HFFc6 (cell line): ENCODE measurements at regions not wholly inside any gene's neighbourhood (a gene's known extent, or its start where the extent isn't known, plus 50 kb on each side); places are given as distances from the start of the nearest gene placed in this dataset.
A peak's percentile ranks its signal among the peaks of the same experiment; 100 is the strongest.

ENCODE experiments used
- DNase-seq: peaks from one replicate; pipeline ENCODE4 v3.0.0-alpha.2; 2018
- H3K27ac Mint-ChIP-seq: 2 replicates; pipeline ENCODE4 v1.8.0; 2020; ENCODE audit warnings: mild to moderate bottlenecking, mixed read lengths
- H3K27me3 Mint-ChIP-seq: 2 replicates; pipeline ENCODE4 v1.8.0; 2021; ENCODE audit warnings: mild to moderate bottlenecking, moderate library complexity, mixed read lengths; ENCODE audit not compliant: insufficient read depth
- H3K36me3 Mint-ChIP-seq: 2 replicates; pipeline ENCODE4 v1.8.0; 2021; ENCODE audit warnings: low read depth, mixed read lengths
- H3K4me1 Mint-ChIP-seq: 2 replicates; pipeline ENCODE4 v1.8.0; 2020; ENCODE audit warnings: low read depth, mixed read lengths
- H3K4me3 Mint-ChIP-seq: 2 replicates; pipeline ENCODE4 v1.8.0; 2020; ENCODE audit warnings: mild to moderate bottlenecking, moderate library complexity, mixed read lengths
- H3K9me3 Mint-ChIP-seq: 2 replicates; pipeline ENCODE4 v1.8.0; 2020; ENCODE audit warnings: mild to moderate bottlenecking, mixed read lengths
- CTCF ChIP-seq: fragments of 200-600 bp; sonication (generic); IDR thresholded peaks from 2 replicates; pipeline ENCODE4 v1.5.0; 2021; ENCODE audit warnings: antibody characterized with exemption, mild to moderate bottlenecking

GRCh38 chr20:40856653-40857052 is 167.6 kb upstream of the MAFB start:
- H3K4me3 Mint-ChIP-seq: no peak overlapping the region
- DNase-seq: no peak
- H3K4me1 Mint-ChIP-seq: peaks cover 9% of the 10 kb centered on the region; the same call in 1 of the 2 replicates
- no peaks in the 10 kb centered on the region for H3K36me3 Mint-ChIP-seq
- H3K27ac Mint-ChIP-seq: no peak overlapping the region
- peaks cover 11% of the 10 kb centered on the region for H3K27me3 Mint-ChIP-seq
- no peaks in the 10 kb centered on the region for H3K9me3 Mint-ChIP-seq
- no peak for TF ChIP-seq CTCF

GRCh38 chr20:40860487-40860902 is 168.1 kb upstream of the TOP1 start:
- H3K36me3 Mint-ChIP-seq: no peaks in the 10 kb centered on the region
- DNase-seq: peak; percentile 57
- no peak for TF ChIP-seq CTCF
- H3K27ac Mint-ChIP-seq: no peak overlapping the region
- H3K4me1 Mint-ChIP-seq: peaks cover 9% of the 10 kb centered on the region; the same call in 1 of the 2 replicates
- no peaks in the 10 kb centered on the region for H3K9me3 Mint-ChIP-seq
- no peak overlapping the region for H3K4me3 Mint-ChIP-seq
- peaks cover 19% of the 10 kb centered on the region for H3K27me3 Mint-ChIP-seq

GRCh38 chr20:40861427-40862008 is 167.1 kb upstream of the TOP1 start:
- no peak for TF ChIP-seq CTCF
- no peaks in the 10 kb centered on the region for H3K9me3 Mint-ChIP-seq
- no peak overlapping the region for H3K27ac Mint-ChIP-seq
- peaks cover 9% of the 10 kb centered on the region; the same call in 1 of the 2 replicates for H3K4me1 Mint-ChIP-seq
- no peaks in the 10 kb centered on the region for H3K36me3 Mint-ChIP-seq
- no peak overlapping the region for H3K4me3 Mint-ChIP-seq
- peaks cover 24% of the 10 kb centered on the region for H3K27me3 Mint-ChIP-seq
- DNase-seq: no peak

- TF ChIP-seq CTCF: no peak
- H3K9me3 Mint-ChIP-seq: no peaks in the 10 kb centered on the region
- DNase-seq: no peak
- peaks cover 11% of the 10 kb centered on the region for H3K4me1 Mint-ChIP-seq
- no peak overlapping the region for H3K4me3 Mint-ChIP-seq
- peaks cover 22% of the 10 kb centered on the region for H3K27me3 Mint-ChIP-seq
- no peaks in the 10 kb centered on the region for H3K36me3 Mint-ChIP-seq
- no peak overlapping the region for H3K27ac Mint-ChIP-seq
These were observed 165.2 kb upstream of the TOP1 start for GRCh38 chr20:40863355-40863919.

- H3K27ac Mint-ChIP-seq: no peak overlapping the region
- TF ChIP-seq CTCF: no peak
These were observed 164.2 kb upstream of the TOP1 start for GRCh38 chr20:40864470-40864869.

More at GRCh38 chr20:40864470-40864869, 164.2 kb upstream of the TOP1 start:
- Mint-ChIP-seq H3K27me3 (peaks cover 15% of the 10 kb centered on the region; the same call in 1 of the 2 replicates), H3K9me3 (no peaks in the 10 kb centered on the region), H3K36me3 (no peaks in the 10 kb centered on the region), H3K4me1 (peaks cover 21% of the 10 kb centered on the region), H3K4me3 (no peak overlapping the region)
- no peak for DNase-seq
